Loucy (cell line): ENCODE measurements at regions not wholly inside any gene's neighbourhood (a gene's known extent, or its start where the extent isn't known, plus 50 kb on each side); places are given as distances from the start of the nearest gene placed in this dataset.
"Not testable (repeated sequence)": the region's sequence is repeated elsewhere in the genome, so short reads cannot be mapped to it uniquely, and the experiment has no call there.

Experiments used
- H2AFZ ChIP-seq: fragments of 200-600 bp; sonication (generic); 2 replicates; pipeline ENCODE4 v1.6.0; 2016; ENCODE audit warnings: antibody characterized with exemption, mild to moderate bottlenecking, low read length, moderate library complexity
- H3F3A ChIP-seq: fragments of 200-600 bp; 2 replicates; pipeline ENCODE4 v1.6.0; 2016; ENCODE audit warnings: antibody characterized with exemption, low read depth, mild to moderate bottlenecking
- H3K27me3 ChIP-seq: fragments of 200-600 bp; sonication (generic); 2 replicates; pipeline ENCODE4 v1.6.1; 2014; ENCODE audit warnings: low read length, mild to moderate bottlenecking; ENCODE audit not compliant: insufficient read depth, poor library complexity, severe bottlenecking
- H3K36me3 ChIP-seq: fragments of 200-600 bp; sonication (generic); 2 replicates; pipeline ENCODE4 v1.6.1; 2016; ENCODE audit warnings: low read length; ENCODE audit not compliant: insufficient read depth
- H3K4me1 ChIP-seq: fragments of 200-600 bp; sonication (generic); 2 replicates; pipeline ENCODE4 v1.5.1; 2014; ENCODE audit warnings: low read length, mild to moderate bottlenecking; ENCODE audit not compliant: insufficient read depth, poor library complexity, severe bottlenecking
- H3K4me2 ChIP-seq: fragments of 200-600 bp; sonication (generic); 2 replicates; pipeline ENCODE4 v1.6.0; 2014; ENCODE audit warnings: antibody characterized with exemption, low read length, low read depth, mild to moderate bottlenecking; ENCODE audit not compliant: poor library complexity, severe bottlenecking
- H3K4me3 ChIP-seq: fragments of 200-600 bp; sonication (generic); 2 replicates; pipeline ENCODE4 v1.5.1; 2014; ENCODE audit warnings: low read length, mild to moderate bottlenecking, mixed read lengths; ENCODE audit not compliant: poor library complexity, severe bottlenecking
- H3K79me2 ChIP-seq: fragments of 200-600 bp; sonication (generic); 2 replicates; pipeline ENCODE4 v1.6.1; 2014; ENCODE audit warnings: low read length; ENCODE audit not compliant: insufficient read depth
- H3K9ac ChIP-seq: fragments of 200-600 bp; sonication (generic); 2 replicates; pipeline ENCODE4 v1.6.0; 2014; ENCODE audit warnings: mild to moderate bottlenecking, low read depth, low read length, moderate library complexity; ENCODE audit not compliant: poor library complexity, severe bottlenecking
- H3K9me2 ChIP-seq: fragments of 200-600 bp; sonication (generic); replicated peaks from 2 replicates; pipeline ENCODE4 v1.6.1; 2016; ENCODE audit warnings: low read depth, low read length, mixed read lengths
- H3K9me3 ChIP-seq: fragments of 200-600 bp; sonication (generic); 2 replicates; pipeline ENCODE4 v1.6.1; 2014; ENCODE audit warnings: mild to moderate bottlenecking, antibody characterized with exemption, low read length, low read depth; ENCODE audit not compliant: insufficient read depth
- H4K20me1 ChIP-seq: fragments of 200-600 bp; sonication (generic); 2 replicates; pipeline ENCODE4 v1.6.0; 2014; ENCODE audit warnings: antibody characterized with exemption, low read length, mild to moderate bottlenecking; ENCODE audit not compliant: insufficient read depth, poor library complexity, severe bottlenecking
- CTCF ChIP-seq: fragments of 200-600 bp; sonication (generic); conservative IDR thresholded peaks from 2 replicates; pipeline ENCODE4 v1.5.1; 2014; ENCODE audit warnings: mild to moderate bottlenecking, antibody characterized with exemption, low read length
- EZH2phosphoT487 ChIP-seq: fragments of 200-600 bp; IDR thresholded peaks from 2 replicates; pipeline ENCODE4 v1.6.1; 2018; ENCODE audit warnings: antibody characterized with exemption, mild to moderate bottlenecking, moderate library complexity, borderline replicate concordance

GRCh38 chr14:106067935-106068334 is 541.6 kb downstream of the TMEM121 start:
- Histone ChIP-seq H3K27me3 (no peaks in the 10 kb centered on the region), H3K9me3 (no peaks in the 10 kb centered on the region), H3K4me1 (peaks cover 57% of the 10 kb centered on the region)

GRCh38 chr14:106069804-106070625 is 543.6 kb downstream of the TMEM121 start:
- no peaks in the 10 kb centered on the region for H3K79me2 ChIP-seq
- no peaks in the 10 kb centered on the region for H4K20me1 ChIP-seq
- H3K4me2 ChIP-seq, result peak overlapping the region; percentile 40
- no peaks in the 10 kb centered on the region for H3K9me2 ChIP-seq
- H3K9me3 ChIP-seq, result no peaks in the 10 kb centered on the region
- H3K9ac ChIP-seq, result peak overlapping the region; percentile 36
- H3F3A ChIP-seq, result no peaks in the 10 kb centered on the region
- H2AFZ ChIP-seq, result no peak overlapping the region
- H3K4me3 ChIP-seq, result peak overlapping the region; percentile 10
- H3K4me1 ChIP-seq, result peaks cover 43% of the 10 kb centered on the region
- TF ChIP-seq EZH2phosphoT487, result no peak
- no peak for TF ChIP-seq CTCF
- H3K36me3 ChIP-seq, result no peaks in the 10 kb centered on the region
- no peaks in the 10 kb centered on the region for H3K27me3 ChIP-seq

More at GRCh38 chr14:106067935-106068334, 541.6 kb downstream of the TMEM121 start:
- no peaks in the 10 kb centered on the region for H3K79me2 ChIP-seq
- 0 out of 2 replicates have a peak overlapping the region, but pooled peaks have one; percentile 23 for H2AFZ ChIP-seq
- no peaks in the 10 kb centered on the region for H3K36me3 ChIP-seq
- no peak for TF ChIP-seq CTCF
- TF ChIP-seq EZH2phosphoT487, result no peak
- no peaks in the 10 kb centered on the region for H3K9me2 ChIP-seq
- no peaks in the 10 kb centered on the region for H3F3A ChIP-seq
- no peaks in the 10 kb centered on the region for H4K20me1 ChIP-seq
- peak overlapping the region; percentile 59 for H3K4me2 ChIP-seq
- H3K4me3 ChIP-seq, result peak overlapping the region; percentile 50
- peak overlapping the region; percentile 67 for H3K9ac ChIP-seq

GRCh38 chr14:106080922-106081321 is 554.5 kb downstream of the TMEM121 start:
- no peaks in the 10 kb centered on the region for H3K9me3 ChIP-seq
- H3K9ac ChIP-seq, result no peak overlapping the region
- no peaks in the 10 kb centered on the region for H3K9me2 ChIP-seq
- no peaks in the 10 kb centered on the region for H3K4me1 ChIP-seq
- no peaks in the 10 kb centered on the region for H4K20me1 ChIP-seq
- H3K4me2 ChIP-seq, result no peak overlapping the region
- TF ChIP-seq CTCF (no peak), EZH2phosphoT487 (no peak)
- no peaks in the 10 kb centered on the region for H3F3A ChIP-seq
- H2AFZ ChIP-seq, result no peak overlapping the region
- no peaks in the 10 kb centered on the region for H3K79me2 ChIP-seq
- no peaks in the 10 kb centered on the region for H3K27me3 ChIP-seq
- no peak overlapping the region for H3K4me3 ChIP-seq
- no peaks in the 10 kb centered on the region for H3K36me3 ChIP-seq

- H3K9me3 ChIP-seq, H3K4me3 ChIP-seq, H3K79me2 ChIP-seq, H3K9ac ChIP-seq, H3K9me2 ChIP-seq, H3K27me3 ChIP-seq, H3K36me3 ChIP-seq, H3K4me2 ChIP-seq, H2AFZ ChIP-seq, H3K4me1 ChIP-seq, H4K20me1 ChIP-seq, H3F3A ChIP-seq: not testable (repeated sequence)
Observed at GRCh38 chr14:106081721-106082120, 555.3 kb downstream of the TMEM121 start.
